ENCODE measurements at regions not wholly inside any gene's neighbourhood (a gene's known extent, or its start where the extent isn't known, plus 50 kb on each side); places are given as distances from the start of the nearest gene placed in this dataset.

- TF ChIP-seq, protein P1, sequence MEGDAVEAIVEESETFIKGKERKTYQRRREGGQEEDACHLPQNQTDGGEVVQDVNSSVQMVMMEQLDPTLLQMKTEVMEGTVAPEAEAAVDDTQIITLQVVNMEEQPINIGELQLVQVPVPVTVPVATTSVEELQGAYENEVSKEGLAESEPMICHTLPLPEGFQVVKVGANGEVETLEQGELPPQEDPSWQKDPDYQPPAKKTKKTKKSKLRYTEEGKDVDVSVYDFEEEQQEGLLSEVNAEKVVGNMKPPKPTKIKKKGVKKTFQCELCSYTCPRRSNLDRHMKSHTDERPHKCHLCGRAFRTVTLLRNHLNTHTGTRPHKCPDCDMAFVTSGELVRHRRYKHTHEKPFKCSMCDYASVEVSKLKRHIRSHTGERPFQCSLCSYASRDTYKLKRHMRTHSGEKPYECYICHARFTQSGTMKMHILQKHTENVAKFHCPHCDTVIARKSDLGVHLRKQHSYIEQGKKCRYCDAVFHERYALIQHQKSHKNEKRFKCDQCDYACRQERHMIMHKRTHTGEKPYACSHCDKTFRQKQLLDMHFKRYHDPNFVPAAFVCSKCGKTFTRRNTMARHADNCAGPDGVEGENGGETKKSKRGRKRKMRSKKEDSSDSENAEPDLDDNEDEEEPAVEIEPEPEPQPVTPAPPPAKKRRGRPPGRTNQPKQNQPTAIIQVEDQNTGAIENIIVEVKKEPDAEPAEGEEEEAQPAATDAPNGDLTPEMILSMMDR (IDR thresholded peaks at IDR 0.05): no peak
- no peak for TF ChIP-seq POLR2A (IDR thresholded peaks at IDR 0.05)
Measured at GRCh38 chr5:17928581-17928981, 294.3 kb downstream of the TAF11L14 start.

All from uterus (tissue), 2 donors.